Brain pericyte (primary cell): ENCODE measurements at regions not wholly inside any gene's neighbourhood (a gene's known extent, or its start where the extent isn't known, plus 50 kb on each side); places are given as distances from the start of the nearest gene placed in this dataset.

ENCODE experiments used
- DNase-seq: peaks from one replicate; pipeline ENCODE4 v3.0.0-alpha.2; 2012; ENCODE audit warnings: low read depth, low spot score

DNA sequence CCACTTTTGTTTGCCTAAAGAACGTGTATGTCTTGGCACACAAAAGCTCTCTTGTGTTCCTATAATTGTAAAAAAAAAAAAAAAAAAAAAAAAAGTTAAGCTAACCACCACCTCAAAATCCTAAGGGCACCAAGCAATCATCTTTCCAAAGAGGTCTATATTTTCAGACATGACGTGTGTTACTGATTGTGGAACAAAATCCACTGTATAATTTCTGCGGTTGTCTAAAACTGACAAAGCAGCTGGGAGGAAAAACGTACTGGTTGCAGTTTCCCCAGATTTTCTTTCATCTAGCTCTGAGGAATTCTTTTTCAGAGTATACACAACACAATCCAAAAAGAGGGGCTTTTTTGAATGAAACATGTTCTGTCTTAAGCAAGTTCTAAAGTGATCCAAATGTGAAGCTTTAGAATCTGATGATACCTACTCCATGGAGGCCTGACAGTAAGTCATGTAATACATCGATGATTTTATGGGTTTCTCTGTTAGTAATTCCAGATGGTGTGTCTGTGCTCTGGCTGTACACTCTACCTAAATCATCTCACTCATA, 375.6 kb upstream of the NUDT12 start:
- no peak for DNase-seq

- no peak for DNase-seq
Observed at GRCh38 chr5:103929338-103930013, 366.9 kb upstream of the NUDT12 start.

GRCh38 chr5:103927739-103928138, 365.1 kb upstream of the NUDT12 start:
- DNase-seq = no peak

DNA sequence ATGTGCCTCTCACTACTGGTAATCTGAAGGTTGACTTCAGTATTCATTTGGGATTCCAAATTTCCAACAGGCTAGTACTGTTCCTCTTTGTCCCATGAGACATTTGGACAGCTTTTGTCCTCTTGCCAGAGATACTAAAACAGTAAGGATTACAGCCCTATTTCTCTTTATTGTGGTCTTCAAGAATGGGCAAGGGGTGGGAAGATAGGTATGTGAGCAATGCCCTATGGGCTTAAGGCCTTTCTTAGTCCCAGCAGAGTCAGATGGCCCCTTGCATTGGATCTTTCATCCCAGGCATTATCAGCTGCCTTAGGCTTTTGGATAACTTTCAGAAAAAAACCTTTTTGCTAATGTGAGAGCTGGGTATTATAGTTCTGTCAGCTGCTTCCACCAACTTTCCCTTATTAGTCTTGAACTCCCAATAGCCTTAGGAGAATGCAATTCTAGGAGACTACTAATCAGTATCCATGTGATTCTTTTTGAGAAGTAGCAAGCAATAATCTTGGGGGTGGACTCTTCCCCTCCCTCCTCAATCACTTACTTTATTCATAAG, 361.1 kb upstream of the NUDT12 start:
- no peak for DNase-seq

- DNase-seq = no peak
Observed at GRCh38 chr5:103919506-103919905, 356.9 kb upstream of the NUDT12 start.

- no peak for DNase-seq
Observed at GRCh38 chr5:103918668-103919367, 356.2 kb upstream of the NUDT12 start.

- DNase-seq = no peak
Observed at GRCh38 chr5:103915081-103915480, 352.5 kb upstream of the NUDT12 start.

DNA sequence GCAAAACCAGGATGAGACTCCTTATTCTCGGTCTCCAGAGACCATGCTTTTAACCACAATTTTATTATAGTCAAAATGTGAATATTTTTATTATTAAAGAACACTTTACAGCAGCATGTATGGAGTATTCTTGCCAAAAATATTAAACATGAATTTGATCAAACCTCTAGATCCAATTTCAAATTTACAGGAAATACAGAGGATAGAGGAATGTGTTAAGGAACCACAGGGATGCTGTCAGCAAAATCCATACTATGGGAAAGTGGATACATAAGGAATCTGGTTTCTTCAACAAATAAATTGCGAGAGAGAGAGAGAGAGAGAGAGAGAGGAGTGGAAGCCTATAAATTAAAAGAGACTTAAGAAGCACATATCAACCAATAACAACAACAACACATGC, 348.2 kb upstream of the NUDT12 start:
- no peak for DNase-seq

GRCh38 chr5:103910011-103910410, 347.4 kb upstream of the NUDT12 start:
- DNase-seq = no peak

GRCh38 chr5:103909391-103909790, 346.8 kb upstream of the NUDT12 start:
- no peak for DNase-seq

- DNase-seq = no peak
Observed at GRCh38 chr5:103908336-103909080, 345.9 kb upstream of the NUDT12 start.

DNA sequence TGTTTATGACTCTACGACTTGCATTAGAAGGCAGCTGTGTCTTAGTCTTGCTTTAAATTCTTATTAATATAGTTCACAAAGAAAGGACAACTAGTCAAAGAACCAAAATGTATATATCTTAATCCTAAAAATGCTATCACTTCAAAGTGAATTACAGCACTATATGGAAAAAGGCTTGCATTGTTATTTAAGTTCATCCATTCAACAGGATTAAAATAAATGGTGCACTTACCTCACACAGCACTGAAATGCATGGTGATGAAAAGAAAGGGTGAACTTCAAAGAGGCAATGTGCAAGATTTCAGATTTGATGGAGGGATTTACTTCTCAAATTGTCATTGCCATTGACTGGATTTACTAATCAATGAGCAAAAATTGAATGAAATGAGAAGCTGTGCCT, 344.4 kb upstream of the NUDT12 start:
- no peak for DNase-seq

DNA sequence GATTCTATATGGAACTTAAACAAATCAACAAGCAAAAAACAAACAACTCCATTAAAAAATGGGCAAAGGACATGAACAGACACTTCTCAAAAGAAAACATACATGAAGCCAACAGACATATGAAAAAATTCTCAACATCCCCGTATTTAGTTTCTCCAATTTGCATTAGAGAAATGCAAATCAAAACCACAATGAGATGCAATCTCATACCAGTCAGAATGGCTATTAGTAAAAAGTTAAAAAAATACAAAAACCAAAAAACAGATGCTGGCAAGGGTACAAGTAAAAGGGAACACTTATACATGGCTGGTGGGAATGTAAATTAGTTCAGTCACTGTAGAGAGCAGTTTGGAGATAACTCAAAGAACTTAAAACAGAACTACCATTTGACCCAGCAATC, 342.1 kb upstream of the NUDT12 start:
- DNase-seq = no peak

DNA sequence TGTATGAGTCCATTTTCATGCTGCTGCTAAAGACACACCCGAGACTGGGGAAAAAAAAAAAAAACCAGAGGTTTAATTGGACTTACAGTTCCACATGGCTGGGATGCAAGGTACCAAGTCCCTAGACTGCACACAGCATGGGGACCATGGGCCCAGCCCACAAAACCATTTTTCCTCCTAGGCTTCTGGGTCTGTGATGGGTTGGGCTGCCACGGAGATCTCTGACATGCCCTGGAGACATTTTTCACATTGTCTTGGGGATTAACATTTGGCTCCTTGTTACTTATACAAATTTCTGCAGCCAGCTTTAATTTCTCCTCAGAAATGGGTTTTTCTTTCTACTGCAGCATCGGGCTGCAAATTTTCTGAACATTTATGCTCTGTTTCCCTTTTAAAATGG, 340.3 kb upstream of the NUDT12 start:
- DNase-seq = no peak

DNA sequence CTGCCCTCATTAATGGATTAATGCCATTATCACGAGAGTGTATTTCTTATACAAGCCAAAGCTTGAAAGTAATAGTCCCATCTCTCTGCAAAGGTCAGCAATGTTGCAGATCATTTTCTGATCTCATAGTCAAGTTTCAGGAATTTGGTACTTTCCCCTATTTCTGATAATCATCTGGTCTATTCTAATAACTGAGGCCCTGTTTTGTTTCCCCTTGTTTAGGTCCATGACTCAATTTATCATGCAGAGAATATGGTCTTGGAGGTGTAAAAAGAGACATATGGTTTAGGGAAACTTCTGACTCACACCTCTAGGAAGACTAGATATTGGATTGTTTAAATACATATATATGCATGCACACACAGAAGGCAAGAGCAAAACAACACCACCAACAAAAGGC, 339.3 kb upstream of the NUDT12 start:
- DNase-seq = no peak

DNA sequence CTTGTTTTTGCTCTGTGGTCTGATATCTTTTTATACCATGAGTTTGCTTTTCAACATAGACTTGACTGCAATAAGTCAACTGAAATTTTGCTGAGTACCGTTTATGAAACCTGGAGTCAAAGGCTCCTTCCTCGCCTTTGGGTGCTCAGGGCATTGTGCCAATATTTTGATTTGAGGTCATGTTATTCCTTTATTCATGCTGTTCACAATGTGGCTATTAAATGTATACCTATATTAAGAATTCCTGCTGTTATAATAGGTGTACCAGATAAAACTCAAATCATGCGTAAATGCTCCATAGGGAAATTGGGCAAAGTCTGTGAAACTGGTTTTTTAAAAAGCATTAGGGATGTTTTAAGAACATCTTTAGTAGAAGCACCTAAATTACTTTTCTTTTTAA, 334.0 kb upstream of the NUDT12 start:
- DNase-seq = no peak

DNA sequence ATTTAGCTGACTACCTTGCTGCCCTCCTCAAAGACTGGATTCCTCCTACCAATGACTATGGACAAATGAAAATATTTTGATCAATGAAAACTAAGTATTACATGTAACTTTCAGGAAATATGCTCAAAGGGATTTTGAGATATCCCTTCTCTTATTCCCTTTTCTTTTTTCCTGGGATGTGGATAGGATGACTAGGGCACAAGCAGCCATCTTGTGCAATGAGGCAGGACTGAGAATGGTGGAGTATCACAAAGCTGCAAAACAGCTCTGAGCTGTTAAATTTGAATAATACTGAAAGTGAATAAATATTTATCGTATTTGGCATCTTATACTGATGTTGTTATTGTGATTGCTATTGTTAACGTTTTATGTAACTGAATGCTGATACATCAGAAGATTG, 333.1 kb upstream of the NUDT12 start:
- no peak for DNase-seq

DNA sequence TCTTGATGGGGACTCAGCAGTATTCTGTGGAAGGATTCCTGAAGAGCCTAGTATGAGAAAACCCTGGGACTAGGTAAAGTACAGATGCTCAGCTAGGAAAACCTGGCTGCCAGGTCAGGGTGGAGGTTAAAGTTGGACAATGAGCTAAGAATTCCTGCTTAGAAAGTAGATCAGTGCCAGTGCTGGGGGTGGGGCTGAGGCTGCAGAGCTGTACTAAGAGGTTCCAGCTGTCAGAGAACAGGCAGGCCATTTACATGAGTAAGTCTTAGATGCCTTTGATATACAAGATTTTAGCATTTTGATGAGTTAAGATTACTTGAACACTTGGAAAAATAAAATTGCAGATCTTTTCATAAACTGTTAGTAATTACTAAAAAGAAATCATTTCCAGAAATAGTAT, 332.3 kb upstream of the NUDT12 start:
- no peak for DNase-seq

GRCh38 chr5:103891151-103891550, 328.6 kb upstream of the NUDT12 start:
- DNase-seq = no peak

- DNase-seq = no peak
Observed at GRCh38 chr5:103890313-103890712, 327.7 kb upstream of the NUDT12 start.

- no peak for DNase-seq
Observed at GRCh38 chr5:103889500-103890209, 327.1 kb upstream of the NUDT12 start.

DNA sequence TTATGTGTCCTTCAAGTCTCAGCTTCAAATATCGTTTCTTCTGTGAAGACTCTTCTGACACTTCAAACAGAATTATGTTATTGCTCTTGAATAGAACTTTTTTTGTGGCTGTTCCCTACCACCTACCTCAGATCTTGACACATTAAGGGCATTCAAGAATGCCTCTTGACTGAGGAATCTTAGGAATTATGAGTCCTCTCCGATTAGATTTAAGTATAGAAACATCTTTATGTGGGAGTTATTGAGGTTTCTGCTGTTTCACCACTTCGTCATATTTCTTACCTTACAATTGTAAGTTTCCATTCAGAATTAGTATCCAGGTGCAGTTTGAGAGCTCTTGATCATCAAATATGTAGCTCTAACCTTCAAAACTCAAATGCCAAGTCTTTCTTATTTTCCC, 324.2 kb upstream of the NUDT12 start:
- no peak for DNase-seq
